Choroid plexus epithelial cell (primary cell): ENCODE measurements at regions not wholly inside any gene's neighbourhood (a gene's known extent, or its start where the extent isn't known, plus 50 kb on each side); places are given as distances from the start of the nearest gene placed in this dataset.

Experiments used
- DNase-seq: peaks from one replicate; pipeline ENCODE4 v3.0.0-alpha.2; 2010; ENCODE audit warnings: low read depth
- H3K4me3 ChIP-seq: 2 replicates; pipeline ENCODE4 v1.5.1; 2011; ENCODE audit warnings: low read depth, mild to moderate bottlenecking, control low read depth, low read length, moderate library complexity
- TF ChIP-seq, protein P1 (sequence below): conservative IDR thresholded peaks from 2 replicates; pipeline ENCODE4 v1.5.1; 2011; ENCODE audit warnings: low read depth, mild to moderate bottlenecking, control low read depth, inconsistent platforms, low read length, moderate library complexity

GRCh38 chr12:60967128-60967527 lies 1293.1 kb upstream of the USP15 start:
- TF ChIP-seq, protein P1, sequence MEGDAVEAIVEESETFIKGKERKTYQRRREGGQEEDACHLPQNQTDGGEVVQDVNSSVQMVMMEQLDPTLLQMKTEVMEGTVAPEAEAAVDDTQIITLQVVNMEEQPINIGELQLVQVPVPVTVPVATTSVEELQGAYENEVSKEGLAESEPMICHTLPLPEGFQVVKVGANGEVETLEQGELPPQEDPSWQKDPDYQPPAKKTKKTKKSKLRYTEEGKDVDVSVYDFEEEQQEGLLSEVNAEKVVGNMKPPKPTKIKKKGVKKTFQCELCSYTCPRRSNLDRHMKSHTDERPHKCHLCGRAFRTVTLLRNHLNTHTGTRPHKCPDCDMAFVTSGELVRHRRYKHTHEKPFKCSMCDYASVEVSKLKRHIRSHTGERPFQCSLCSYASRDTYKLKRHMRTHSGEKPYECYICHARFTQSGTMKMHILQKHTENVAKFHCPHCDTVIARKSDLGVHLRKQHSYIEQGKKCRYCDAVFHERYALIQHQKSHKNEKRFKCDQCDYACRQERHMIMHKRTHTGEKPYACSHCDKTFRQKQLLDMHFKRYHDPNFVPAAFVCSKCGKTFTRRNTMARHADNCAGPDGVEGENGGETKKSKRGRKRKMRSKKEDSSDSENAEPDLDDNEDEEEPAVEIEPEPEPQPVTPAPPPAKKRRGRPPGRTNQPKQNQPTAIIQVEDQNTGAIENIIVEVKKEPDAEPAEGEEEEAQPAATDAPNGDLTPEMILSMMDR = no peak
- no peak overlapping the region for H3K4me3 ChIP-seq
- no peak for DNase-seq

DNA sequence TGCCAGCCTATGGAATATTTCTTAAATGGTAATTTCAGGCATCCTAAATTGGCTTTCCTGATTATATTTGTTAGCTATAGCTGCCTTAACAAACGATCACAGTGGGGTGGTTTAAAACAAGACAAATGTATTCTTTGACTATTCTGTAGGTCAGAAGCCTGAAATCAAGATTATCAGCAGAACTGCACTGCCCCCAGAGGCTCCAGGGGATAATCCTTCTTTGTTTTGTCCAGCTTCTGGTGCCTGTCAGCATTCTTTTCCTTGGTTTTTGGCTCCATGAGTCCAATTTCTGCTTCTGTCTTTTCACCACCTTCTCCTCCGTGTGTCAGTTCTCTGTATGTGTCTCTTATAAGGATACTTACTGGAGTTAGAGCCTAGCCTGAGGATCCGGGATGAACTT lies 1282.2 kb upstream of the USP15 start:
- H3K4me3 ChIP-seq = no peak overlapping the region
- TF ChIP-seq, protein P1 = peak; percentile 61
- peak; percentile 40 for DNase-seq

GRCh38 chr12:60980558-60980957 lies 1279.6 kb upstream of the USP15 start:
- TF ChIP-seq, protein P1 = no peak
- DNase-seq = no peak
- no peak overlapping the region for H3K4me3 ChIP-seq

- TF ChIP-seq, protein P1 = no peak
- no peak for DNase-seq
- H3K4me3 ChIP-seq = no peak overlapping the region
Measured at GRCh38 chr12:60981473-60981872, 1278.7 kb upstream of the USP15 start.

DNA sequence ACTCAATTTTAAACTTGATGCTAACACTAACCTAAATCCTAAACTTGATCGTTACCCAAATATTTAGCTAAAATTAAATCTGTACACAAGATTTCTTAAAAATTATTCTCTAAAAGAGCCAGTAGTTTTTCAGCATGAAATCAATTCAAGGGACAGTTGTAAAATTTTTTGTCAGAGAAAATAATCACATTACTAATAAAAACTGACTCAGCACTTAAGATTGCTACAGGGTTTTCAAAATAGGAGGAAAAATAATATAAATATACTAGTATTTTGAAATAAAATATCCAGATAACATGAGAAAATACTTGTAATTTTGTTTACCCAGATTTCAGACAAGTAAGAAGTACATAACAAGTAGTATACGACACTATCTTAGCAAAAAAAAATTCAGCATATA lies 1268.1 kb upstream of the USP15 start:
- DNase-seq = no peak
- no peak overlapping the region for H3K4me3 ChIP-seq
- TF ChIP-seq, protein P1 = no peak

DNA sequence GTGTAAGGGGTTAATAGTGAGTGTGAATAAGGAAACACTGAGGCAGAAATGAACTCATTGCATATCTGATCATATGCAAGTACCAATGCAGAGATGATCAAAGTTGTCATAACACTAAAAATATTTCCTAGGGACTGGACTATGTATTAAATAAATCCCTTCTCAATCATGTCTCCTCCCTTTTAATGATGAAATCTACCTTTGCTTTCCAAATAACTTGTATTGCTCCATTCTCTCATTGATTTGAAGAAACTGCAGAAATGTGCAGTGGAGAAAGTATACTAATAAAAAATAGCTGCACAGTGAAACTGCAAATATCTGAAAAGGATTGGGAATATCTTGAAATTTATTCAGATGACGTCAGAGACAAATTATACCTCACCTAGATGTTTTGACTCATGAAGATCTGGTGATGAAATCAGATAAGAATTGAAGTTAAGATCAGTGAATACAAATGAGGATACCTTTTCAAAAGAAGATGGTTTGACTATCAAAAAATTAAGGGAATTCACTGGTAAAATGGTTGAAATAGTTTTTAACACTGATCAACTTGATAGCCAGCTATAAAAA lies 1264.9 kb upstream of the USP15 start:
- TF ChIP-seq, protein P1 = no peak
- no peak overlapping the region for H3K4me3 ChIP-seq
- DNase-seq = no peak

GRCh38 chr12:60997869-60998378 lies 1262.3 kb upstream of the USP15 start:
- DNase-seq = no peak
- H3K4me3 ChIP-seq = no peak overlapping the region
- TF ChIP-seq, protein P1 = no peak
